NCI-H128 (cell line): ENCODE measurements at regions not wholly inside any gene's neighbourhood (a gene's known extent, or its start where the extent isn't known, plus 50 kb on each side); places are given as distances from the start of the nearest gene placed in this dataset.
"Not testable (repeated sequence)": the region's sequence is repeated elsewhere in the genome, so short reads cannot be mapped to it uniquely, and the experiment has no call there.

Experiments used
- DNase-seq: peaks from one replicate; lab custom pipeline; 2025; ENCODE audit not compliant: unreplicated experiment; lab: John Stamatoyannopoulos, UW

GRCh38 chr7:68410693-68411092, 1187.6 kb upstream of the AUTS2 start:
- not testable (repeated sequence) for DNase-seq

DNA sequence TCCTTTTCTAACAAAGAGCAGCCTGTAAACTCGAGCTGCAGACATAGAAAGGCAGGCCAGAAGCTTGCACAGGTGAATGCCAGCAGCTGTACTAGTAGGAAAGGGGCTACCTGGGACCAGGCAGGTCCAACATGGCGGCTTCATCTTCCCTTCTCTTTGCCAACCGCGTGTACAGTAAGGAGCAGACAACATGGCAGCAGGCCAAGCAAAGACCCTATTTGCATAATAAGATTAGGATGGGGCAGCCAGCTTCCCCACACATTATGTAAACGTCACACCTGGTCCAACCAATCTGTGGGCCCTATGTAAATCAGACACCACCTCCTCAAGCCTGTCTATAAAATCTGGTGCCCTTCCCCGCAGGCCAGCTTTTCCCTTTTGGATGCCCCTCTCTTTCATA, 1186.5 kb upstream of the AUTS2 start:
- DNase-seq = no peak

DNA sequence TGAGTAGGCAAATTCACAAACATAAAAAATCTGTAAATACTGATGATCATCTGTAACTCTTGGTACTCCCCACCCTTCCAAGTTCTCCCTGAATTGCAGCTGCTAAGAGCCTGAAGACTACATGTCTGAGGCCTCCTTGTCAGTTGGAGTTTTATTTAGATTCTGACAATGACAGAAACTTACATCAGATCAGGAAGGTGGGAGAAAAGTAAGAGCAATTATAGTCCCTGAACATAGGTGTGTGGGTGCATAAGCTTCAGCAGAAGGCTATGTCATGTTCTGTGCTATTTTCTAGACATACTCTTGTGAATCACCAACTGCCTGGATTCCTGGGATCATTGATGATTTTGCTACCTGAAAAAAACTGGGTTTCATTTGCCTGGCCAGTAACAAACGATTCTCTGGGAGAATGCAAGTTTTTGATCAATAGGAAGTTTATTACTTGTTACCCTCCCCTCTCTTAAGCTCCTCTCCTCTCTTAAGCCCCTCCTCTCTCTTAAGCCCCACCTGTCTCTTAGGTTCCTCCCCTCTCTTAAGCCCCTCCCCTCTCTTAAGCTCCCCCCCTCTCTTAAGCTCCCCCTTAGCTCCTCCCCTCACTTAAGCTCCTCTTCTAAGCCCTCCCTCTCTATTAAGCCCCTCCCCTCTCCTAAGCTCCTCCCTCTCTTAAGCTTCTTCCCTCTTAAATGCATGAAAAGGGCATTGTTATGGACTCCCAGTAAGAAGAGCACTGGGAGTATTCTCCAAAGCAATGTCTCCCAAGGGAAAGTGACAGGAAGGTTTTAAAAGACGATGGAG, 1183.4 kb upstream of the AUTS2 start:
- no peak for DNase-seq

GRCh38 chr7:68417002-68417401, 1181.3 kb upstream of the AUTS2 start:
- DNase-seq = no peak

DNA sequence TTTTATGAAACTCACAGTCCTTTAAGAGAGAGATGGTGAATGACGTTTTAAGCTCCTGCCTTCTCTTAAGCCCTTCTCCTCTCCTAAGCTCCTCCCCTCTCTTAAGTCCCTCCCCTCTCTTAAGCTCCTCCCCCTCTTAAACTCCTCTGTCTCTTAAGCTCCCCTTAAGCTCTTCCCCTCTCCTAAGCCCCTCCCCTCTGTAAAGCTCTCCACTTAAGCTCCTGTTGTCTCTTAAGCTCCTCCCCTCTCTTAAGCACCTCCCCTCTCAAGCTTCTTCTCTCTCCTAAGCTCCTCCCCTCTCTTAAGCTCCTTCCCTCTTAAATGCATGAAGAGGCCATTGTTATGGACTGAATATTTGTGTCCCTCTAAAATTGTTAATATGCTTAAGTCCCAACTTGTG, 1180.6 kb upstream of the AUTS2 start:
- DNase-seq = no peak

DNA sequence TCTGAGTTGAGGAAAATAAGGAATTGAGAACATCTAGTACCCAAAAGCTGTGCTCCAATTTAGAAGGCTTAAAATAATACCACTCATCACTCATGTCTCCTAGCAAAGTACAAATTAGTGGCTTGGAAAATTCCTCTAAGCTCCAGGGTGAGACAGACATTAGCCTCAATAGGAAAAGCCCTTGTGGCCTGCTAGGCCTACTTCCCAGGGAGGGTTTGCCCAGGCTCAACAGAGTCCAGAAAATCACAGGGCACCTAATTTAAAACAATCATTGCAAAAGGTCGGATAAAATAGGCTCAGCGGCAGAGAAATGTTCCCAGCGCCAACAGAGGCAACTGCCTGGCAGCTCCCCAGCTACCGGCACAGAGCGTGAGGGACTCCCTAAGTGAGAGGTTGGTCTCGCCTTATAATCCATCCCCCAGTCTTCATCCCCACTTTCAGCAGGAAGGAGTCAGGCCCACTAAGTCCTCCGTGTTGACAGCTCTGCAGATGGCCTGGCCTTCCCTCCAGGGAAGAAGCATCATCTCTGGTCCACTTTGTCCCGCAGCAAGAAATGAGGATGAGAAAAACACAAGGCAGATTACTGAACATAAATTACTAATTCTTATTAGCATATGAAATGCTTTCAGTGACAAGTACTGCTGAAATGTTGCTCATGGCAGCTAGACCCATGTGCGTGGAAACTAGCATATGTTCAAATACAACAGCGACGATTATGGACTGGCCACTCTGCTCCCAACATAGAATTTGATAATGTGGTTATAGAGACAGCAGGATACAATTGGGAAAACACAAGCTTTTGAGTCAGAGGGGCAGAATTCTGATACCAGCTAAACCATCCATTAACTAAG, 1177.7 kb upstream of the AUTS2 start:
- no peak for DNase-seq

- no peak for DNase-seq
Measured at GRCh38 chr7:68421712-68422111, 1176.6 kb upstream of the AUTS2 start.

GRCh38 chr7:68422281-68422680, 1176.0 kb upstream of the AUTS2 start:
- no peak for DNase-seq

GRCh38 chr7:68423356-68423755, 1174.9 kb upstream of the AUTS2 start:
- no peak for DNase-seq

DNA sequence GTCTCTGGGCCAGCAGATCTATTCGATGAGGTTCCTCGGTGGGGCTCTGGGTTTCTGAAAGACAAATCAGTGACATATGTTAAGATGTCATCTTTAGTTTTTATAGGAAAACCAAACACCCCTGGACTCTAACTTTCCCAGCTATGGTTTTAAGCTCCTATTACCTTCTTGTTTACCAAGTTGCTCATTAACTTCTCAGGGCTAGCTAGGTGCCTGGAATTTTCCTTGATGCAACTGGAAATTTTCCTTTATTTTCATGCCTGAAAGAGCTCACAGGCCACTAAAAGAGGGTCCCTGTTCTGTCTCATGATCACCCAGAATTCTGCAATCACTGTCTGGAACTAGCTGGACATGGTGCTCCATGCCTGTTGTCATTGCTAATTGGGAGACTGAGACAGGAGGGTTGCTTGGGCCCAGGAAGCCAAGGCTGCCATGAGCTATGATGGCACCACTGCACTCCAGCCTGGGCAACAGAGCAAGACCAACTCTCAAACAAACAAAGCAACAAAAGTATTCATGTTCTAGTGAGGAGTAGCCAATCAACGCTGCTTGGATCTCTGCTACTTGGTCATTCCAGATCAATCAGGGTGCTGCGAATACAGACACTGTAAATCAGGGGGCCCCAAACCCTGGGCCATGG, 1173.5 kb upstream of the AUTS2 start:
- no peak for DNase-seq

- no peak for DNase-seq
Measured at GRCh38 chr7:68425377-68425776, 1172.9 kb upstream of the AUTS2 start.

DNA sequence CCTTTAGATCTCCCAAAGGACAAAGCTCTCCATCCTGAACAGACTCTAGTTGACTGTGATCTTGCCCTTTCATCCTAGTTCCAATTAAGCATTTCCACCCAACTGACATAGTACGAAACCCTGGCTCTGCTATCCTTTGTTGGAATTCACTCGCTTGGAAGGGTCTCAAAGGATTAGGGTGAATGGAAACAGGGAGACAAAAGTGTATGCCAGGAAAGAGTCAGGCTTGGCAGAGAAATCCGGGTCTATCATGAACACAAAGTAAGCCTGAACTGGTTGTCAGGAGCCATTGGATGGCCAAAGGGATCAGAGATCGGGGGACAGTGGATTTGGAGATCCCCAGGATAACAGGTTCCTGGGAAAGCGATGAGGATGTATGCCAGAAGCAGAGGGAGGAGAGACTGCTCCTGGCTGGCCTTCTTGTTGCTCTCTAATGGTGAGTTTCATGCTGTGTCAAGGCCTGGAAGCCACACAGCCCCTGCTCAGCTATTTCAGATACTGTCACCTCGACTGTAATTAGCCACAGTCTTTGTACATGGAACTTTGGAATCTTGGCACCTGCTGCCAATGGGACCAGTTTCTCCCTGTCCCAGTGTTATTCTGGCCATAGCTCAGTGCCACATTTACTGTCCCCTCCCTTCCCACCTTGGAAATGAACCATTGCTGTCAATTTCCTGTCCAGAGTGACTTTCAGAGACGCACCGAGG, 1168.7 kb upstream of the AUTS2 start:
- no peak for DNase-seq

- no peak for DNase-seq
Measured at GRCh38 chr7:68432585-68432984, 1165.7 kb upstream of the AUTS2 start.

DNA sequence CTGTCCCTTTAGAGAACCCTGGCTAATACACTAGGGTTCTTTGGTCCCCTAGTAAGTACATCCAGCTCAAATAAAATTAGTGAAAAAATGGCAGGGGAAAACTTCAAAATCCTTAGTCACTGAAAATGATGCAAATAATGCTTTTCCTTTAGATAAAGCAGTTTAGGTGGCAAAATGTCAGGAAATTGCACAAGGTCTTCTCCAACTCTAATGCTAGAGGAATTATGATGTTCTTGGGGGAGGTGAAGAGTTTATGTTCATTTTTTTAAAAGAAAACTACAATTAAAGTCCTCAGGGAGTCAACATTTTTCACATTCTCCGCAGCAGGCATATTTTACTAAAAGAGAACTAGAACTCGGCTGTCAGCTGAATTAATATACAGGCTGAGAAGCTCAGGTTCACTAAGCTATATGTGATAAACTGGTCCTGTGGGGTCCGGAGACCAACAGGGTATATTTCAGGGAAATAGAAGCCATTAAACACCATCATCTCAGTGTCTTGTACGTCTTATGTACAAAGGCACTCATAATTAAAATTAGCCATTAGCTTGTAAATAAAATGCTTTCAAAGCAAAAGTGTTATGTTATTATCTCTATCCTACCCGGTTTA, 1164.7 kb upstream of the AUTS2 start:
- DNase-seq = no peak

GRCh38 chr7:68434857-68435256, 1163.4 kb upstream of the AUTS2 start:
- no peak for DNase-seq

DNA sequence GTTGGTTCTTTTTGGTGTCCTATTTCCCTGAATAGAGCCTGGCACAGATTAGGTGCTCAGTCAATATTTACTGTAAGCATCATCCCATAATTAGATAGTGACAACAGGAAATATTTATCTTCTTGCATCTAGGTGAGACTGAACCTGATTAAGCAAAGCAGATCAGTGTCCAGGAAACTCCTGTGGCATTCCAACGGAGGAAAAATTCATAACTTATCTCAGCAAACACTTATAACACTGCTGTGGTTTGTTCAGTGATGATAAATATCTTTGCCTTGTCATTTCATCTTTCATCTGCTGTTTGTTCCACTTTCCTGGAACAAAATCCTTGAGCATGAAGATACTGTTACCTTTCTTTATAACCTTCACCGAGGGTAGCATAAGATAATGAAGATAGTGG, 1160.3 kb upstream of the AUTS2 start:
- DNase-seq = no peak

DNA sequence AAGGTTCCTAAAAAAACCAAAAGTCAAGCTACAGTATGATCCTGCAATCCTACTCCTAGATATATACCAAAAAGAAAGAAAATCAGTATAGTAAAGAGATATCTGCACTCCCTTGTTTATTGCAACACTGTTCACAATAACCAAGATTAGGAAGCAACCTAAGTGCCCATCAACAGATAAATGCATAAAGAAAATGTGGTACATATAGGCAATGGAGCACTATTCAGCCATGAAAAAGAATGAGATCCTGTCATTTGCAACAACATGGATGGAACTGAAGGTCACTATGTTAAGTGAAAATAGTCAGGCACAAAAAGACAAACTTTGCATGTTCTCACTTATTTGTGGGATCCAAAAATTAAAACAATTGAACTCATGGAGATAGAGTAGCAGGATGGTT, 1159.5 kb upstream of the AUTS2 start:
- DNase-seq = no peak

DNA sequence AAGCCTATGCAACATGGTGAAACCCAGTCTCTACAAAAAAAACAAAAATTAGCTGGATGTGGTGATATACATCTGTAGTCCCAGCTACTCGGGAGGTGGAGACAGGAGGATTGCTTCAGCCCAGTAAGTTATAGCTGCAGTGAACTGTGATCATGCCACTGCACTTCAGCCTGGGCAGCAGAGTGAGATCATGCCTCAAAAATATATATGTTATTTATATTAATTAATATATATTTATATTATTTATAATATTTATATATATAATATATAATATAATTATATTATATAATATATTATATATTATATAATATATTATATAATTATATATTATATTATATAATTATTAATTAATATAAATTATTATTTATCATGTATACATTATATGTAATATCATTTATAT, 1158.4 kb upstream of the AUTS2 start:
- DNase-seq = no peak

GRCh38 chr7:68440866-68441265, 1157.4 kb upstream of the AUTS2 start:
- no peak for DNase-seq

- no peak for DNase-seq
Measured at GRCh38 chr7:68441645-68442044, 1156.6 kb upstream of the AUTS2 start.
